ENCODE measurements at regions not wholly inside any gene's neighbourhood (a gene's known extent, or its start where the extent isn't known, plus 50 kb on each side); places are given as distances from the start of the nearest gene placed in this dataset.

- H3K4me3 Mint-ChIP-seq = no peak overlapping the region
- H3K27ac Mint-ChIP-seq = no peak overlapping the region
- TF ChIP-seq, protein P1, sequence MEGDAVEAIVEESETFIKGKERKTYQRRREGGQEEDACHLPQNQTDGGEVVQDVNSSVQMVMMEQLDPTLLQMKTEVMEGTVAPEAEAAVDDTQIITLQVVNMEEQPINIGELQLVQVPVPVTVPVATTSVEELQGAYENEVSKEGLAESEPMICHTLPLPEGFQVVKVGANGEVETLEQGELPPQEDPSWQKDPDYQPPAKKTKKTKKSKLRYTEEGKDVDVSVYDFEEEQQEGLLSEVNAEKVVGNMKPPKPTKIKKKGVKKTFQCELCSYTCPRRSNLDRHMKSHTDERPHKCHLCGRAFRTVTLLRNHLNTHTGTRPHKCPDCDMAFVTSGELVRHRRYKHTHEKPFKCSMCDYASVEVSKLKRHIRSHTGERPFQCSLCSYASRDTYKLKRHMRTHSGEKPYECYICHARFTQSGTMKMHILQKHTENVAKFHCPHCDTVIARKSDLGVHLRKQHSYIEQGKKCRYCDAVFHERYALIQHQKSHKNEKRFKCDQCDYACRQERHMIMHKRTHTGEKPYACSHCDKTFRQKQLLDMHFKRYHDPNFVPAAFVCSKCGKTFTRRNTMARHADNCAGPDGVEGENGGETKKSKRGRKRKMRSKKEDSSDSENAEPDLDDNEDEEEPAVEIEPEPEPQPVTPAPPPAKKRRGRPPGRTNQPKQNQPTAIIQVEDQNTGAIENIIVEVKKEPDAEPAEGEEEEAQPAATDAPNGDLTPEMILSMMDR (IDR thresholded peaks at IDR 0.05; ENCODE audit: unreplicated experiment in 3 of 3) = no peak
- H3K27me3 Mint-ChIP-seq (ENCODE audit: low read depth) = no peaks in the 10 kb centered on the region
- no peaks in the 10 kb centered on the region for H3K9me3 Mint-ChIP-seq
- H3K4me1 Mint-ChIP-seq = no peaks in the 10 kb centered on the region
- no peaks in the 10 kb centered on the region for H3K36me3 Mint-ChIP-seq (ENCODE audit: low read depth)
Observed at GRCh38 chr6:100237821-100238220, 226.9 kb downstream of the SIM1 start.

DNA sequence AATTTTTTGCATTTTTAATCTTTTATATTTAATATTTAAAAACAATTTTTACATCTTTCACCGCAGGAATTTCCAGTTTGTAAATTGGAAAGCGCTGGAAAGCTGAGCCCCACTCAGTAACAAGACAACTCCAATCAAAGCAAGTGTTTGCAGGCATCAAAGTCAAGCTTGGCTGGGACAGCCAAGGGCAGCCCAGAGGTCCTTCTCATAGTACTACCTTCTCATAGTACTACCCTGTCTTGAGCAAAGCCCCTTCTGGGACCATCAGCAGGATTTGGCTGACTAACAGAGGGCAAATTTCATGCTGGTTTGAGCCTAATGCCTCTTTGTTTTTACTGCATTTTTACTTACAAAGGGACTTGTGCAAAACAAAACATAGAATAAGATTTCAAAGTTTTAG is 228.3 kb downstream of the SIM1 start:
- no peaks in the 10 kb centered on the region for H3K36me3 Mint-ChIP-seq (ENCODE audit: low read depth)
- H3K4me1 Mint-ChIP-seq = peaks cover under 1% of the 10 kb centered on the region
- no peak overlapping the region for H3K4me3 Mint-ChIP-seq
- TF ChIP-seq, protein P1 (IDR thresholded peaks at IDR 0.05; ENCODE audit: unreplicated experiment in 3 of 3) = no peak
- H3K9me3 Mint-ChIP-seq = no peaks in the 10 kb centered on the region
- no peaks in the 10 kb centered on the region for H3K27me3 Mint-ChIP-seq (ENCODE audit: low read depth)
- no peak overlapping the region for H3K27ac Mint-ChIP-seq

DNA sequence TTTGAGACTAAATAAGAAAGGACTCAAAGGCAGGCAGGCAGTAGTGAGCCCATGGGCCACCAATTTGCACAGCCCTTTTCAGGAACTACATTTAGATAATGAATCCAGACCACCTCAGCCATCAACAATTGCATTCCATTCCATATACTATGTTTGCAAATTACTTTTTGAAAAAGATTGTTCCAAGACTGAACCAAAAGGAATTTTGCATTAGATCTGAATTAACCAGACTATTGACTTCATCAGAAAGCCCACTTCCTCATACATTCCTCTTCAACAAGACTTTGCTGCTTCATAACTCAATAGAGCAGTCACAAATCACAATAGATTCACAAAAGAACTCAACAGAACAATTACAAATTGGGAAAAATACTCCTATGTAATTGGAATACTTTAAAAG is 229.1 kb downstream of the SIM1 start:
- peaks cover 5% of the 10 kb centered on the region for H3K4me1 Mint-ChIP-seq
- H3K36me3 Mint-ChIP-seq (ENCODE audit: low read depth) = no peaks in the 10 kb centered on the region
- TF ChIP-seq, protein P1 (IDR thresholded peaks at IDR 0.05; ENCODE audit: unreplicated experiment in 3 of 3) = no peak
- no peaks in the 10 kb centered on the region for H3K27me3 Mint-ChIP-seq (ENCODE audit: low read depth)
- no peaks in the 10 kb centered on the region for H3K9me3 Mint-ChIP-seq
- H3K4me3 Mint-ChIP-seq = no peak overlapping the region
- H3K27ac Mint-ChIP-seq = peak overlapping the region in 1 of 3 experiments; percentile 55

DNA sequence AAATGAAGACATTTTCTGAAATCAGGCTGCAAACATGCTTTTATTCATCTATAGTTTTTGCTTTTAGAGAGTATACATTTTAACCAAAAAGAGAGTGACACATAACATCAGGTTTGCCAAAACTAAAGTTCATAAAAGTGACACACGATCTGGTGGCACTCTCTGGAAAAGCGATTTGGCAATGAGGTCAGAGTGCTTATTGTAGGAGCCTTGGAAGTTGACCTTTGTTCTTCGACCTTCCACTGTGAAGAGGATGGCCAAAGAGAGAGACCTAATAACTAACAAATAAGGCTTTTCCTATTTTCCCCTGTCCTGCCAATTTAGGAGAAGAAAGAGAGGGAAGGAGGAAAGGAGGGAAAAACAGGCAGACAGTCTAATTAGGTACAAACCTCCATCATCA is 230.1 kb downstream of the SIM1 start:
- Mint-ChIP-seq H3K9me3 (no peaks in the 10 kb centered on the region), H3K4me1 (peaks cover 15% of the 10 kb centered on the region), H3K27ac (no peak overlapping the region), H3K36me3 (ENCODE audit: low read depth) (no peaks in the 10 kb centered on the region), H3K4me3 (no peak overlapping the region), H3K27me3 (ENCODE audit: low read depth) (no peaks in the 10 kb centered on the region)
- TF ChIP-seq, protein P1 (IDR thresholded peaks at IDR 0.05; ENCODE audit: unreplicated experiment in 3 of 3) = no peak

GRCh38 chr6:100232781-100233573 is 231.7 kb downstream of the SIM1 start:
- H3K4me3 Mint-ChIP-seq = no peak overlapping the region
- no peaks in the 10 kb centered on the region for H3K9me3 Mint-ChIP-seq
- H3K27ac Mint-ChIP-seq = peak overlapping the region in 1 of 3 experiments; percentile 73
- no peaks in the 10 kb centered on the region for H3K36me3 Mint-ChIP-seq (ENCODE audit: low read depth)
- peaks cover 23% of the 10 kb centered on the region for H3K4me1 Mint-ChIP-seq
- TF ChIP-seq, protein P1 (IDR thresholded peaks at IDR 0.05; ENCODE audit: unreplicated experiment in 3 of 3) = no peak
- no peaks in the 10 kb centered on the region for H3K27me3 Mint-ChIP-seq (ENCODE audit: low read depth)

DNA sequence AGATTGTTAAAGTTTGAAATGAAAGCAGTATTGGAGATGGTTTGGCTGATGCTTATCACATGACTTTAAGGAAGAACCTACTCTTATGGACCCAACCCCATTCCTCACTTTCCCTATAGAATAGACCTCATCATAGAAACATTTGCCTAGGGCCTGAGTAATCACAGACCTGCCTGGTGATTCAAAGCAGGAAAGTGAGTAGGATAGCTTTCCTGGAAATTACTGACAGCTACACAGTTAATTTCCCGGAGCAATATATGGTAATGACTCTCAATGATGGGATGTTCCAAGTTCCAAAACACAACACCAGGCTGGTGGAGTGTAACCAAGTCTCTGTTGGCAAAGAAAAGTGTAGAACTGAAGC is 233.8 kb downstream of the SIM1 start:
- H3K4me1 Mint-ChIP-seq = peaks cover 23% of the 10 kb centered on the region
- TF ChIP-seq, protein P1 (IDR thresholded peaks at IDR 0.05; ENCODE audit: unreplicated experiment in 3 of 3) = no peak
- no peaks in the 10 kb centered on the region for H3K36me3 Mint-ChIP-seq (ENCODE audit: low read depth)
- no peaks in the 10 kb centered on the region for H3K27me3 Mint-ChIP-seq (ENCODE audit: low read depth)
- no peaks in the 10 kb centered on the region for H3K9me3 Mint-ChIP-seq
- H3K4me3 Mint-ChIP-seq = no peak overlapping the region
- peak overlapping the region in 1 of 3 experiments; percentile 89 for H3K27ac Mint-ChIP-seq
